H1 (cell line): ENCODE measurements at regions not wholly inside any gene's neighbourhood (a gene's known extent, or its start where the extent isn't known, plus 50 kb on each side); places are given as distances from the start of the nearest gene placed in this dataset.

Experiments used
- CHD7 ChIP-seq: fragments of 300-600 bp; sonication (generic); IDR thresholded peaks from 2 replicates; pipeline ENCODE4 v1.7.1; 2012; ENCODE audit warnings: low read length, moderate library complexity, mild to moderate bottlenecking, inconsistent platforms; ENCODE audit not compliant: insufficient replicate concordance
- CTCF ChIP-seq, 3 experiments: IDR thresholded peaks; 1 replicate in 2 of 3; 2 replicates in 1 of 3; pipeline versions ENCODE4 v1.5.1 to v1.6.1; 2011; ENCODE audit warnings: low read length in 3 of 3, mild to moderate bottlenecking in 3 of 3, inconsistent platforms in 2 of 3, low read depth in 1 of 3, moderate library complexity in 1 of 3; ENCODE audit not compliant: insufficient read depth in 1 of 3; ENCODE audit errors: control extremely low read depth in 1 of 3
- HDAC6 ChIP-seq: IDR thresholded peaks from one replicate; pipeline ENCODE4 v1.7.1; 2012; ENCODE audit warnings: low read depth, mild to moderate bottlenecking, inconsistent platforms, low read length, moderate library complexity
- JUND ChIP-seq: IDR thresholded peaks from 2 replicates; pipeline ENCODE4 v1.6.1; 2011; ENCODE audit warnings: mild to moderate bottlenecking, improper control_type of control experiment, low read length
- RXRA ChIP-seq: IDR thresholded peaks from 2 replicates; pipeline ENCODE4 v1.6.1; 2011; ENCODE audit warnings: low read depth, mild to moderate bottlenecking, low read length, moderate library complexity; ENCODE audit not compliant: insufficient read depth

GRCh38 chr7:50835156-50835555 lies 52.5 kb upstream of the GRB10 start:
- no peak for TF ChIP-seq CTCF (IDR thresholded peaks at IDR 0.05; ENCODE audit: control extremely low read depth in 1 of 3, insufficient read depth in 1 of 3, low read depth in 1 of 3, low read length in 3 of 3)
- no peak for TF ChIP-seq HDAC6
- no peak for TF ChIP-seq JUND
- TF ChIP-seq CHD7 = no peak
- TF ChIP-seq RXRA = no peak
